GM18499 (cell line): ENCODE measurements at regions not wholly inside any gene's neighbourhood (a gene's known extent, or its start where the extent isn't known, plus 50 kb on each side); places are given as distances from the start of the nearest gene placed in this dataset.

ENCODE experiments used
- ATAC-seq: cut with Tn5 transposase; IDR thresholded peaks from one replicate; pipeline ENCODE4 v1.9.1; 2021; ENCODE audit warnings: moderate number of reproducible peaks; ENCODE audit not compliant: insufficient read depth, unreplicated experiment

DNA sequence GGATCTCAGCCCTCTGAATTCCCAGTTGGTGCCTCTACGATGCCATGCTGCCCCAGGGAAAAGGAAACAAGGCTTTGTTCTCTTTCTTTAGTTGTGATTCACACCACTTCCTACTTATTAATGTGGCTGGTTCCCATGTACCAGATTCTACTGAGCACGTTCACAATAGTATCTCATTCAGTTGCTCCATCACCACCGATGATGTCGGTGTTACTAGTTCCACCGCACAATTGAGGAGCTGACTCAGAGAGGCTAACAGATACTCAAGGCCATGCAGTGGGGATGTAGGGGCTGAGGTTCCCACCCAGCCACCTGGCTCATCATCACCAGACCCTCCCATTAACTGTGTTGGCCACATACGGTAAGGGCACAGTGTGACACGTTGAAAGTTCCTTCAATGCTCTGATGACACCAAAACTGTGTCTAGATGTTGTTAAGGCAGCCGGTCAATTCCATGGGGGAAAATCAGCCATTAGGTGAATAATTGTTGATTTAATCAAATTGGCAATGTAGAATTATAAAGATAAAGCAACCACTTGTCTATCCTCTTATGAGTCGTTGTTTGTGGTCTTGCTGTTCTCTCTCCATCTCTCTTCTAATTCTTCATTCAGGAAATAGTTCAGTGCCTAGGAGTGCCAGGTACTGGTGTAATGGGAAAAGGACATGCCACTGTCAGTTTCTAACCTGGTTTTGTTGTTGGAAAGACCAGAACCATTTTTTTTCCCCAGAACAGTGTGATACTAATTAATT, 244.2 kb upstream of the CRY1 start:
- no peak for ATAC-seq

DNA sequence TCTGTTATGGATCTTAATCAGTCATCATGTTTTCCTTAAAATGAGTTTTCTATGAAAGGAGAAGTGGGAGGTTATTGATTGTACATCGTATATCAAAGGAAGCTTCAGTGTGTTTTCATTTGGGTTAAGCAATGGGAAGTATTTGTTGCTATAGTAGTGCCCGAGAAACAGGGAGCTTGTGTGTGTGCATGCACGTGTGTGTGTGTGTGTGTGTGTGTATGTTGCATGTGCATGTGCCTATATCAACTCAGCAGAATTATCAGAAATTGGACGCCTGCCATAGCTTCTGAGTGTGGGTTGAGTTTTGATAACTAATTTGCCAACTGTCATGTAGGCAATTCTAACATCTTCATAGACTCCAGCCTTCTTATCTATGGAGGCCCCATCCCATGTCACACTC, 246.1 kb upstream of the CRY1 start:
- ATAC-seq: no peak

DNA sequence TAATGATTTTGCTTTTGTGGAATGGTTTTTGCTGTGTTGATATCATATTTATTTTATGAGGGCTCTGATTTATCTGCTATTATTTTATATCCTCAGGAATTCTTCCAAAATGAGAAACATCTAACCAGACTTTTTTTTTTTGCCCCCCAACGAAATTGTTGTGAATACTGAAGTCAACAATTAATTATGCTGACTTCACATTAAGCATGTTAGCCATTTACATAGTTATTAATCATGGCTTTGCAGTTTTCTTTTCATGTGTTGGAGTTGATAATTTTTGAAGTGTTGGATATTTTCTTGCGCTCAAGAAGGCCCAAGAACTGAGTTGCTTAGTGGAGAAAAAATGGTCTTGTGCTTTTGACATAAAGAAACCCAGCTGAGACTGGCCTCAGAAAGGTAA, 246.6 kb upstream of the CRY1 start:
- ATAC-seq: no peak

DNA sequence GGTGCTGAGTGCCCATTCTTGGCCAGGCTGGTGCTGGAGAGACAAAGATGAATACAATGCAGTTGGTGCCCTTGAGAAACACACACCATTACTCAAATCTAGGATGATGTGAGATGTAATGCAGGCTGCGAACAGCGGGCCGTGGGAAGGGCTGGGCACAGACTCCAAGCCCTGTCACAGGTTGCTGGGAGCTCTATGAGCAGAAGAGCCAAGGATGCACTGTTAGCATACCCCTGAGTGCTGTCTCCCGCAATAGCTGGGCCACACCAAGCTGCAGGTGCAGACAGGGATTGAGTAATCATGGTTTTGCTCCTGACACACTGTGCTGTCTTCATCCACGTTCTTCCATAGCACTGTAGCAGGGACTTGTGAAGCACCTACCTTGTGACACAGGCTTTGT, 247.5 kb upstream of the CRY1 start:
- no peak for ATAC-seq

DNA sequence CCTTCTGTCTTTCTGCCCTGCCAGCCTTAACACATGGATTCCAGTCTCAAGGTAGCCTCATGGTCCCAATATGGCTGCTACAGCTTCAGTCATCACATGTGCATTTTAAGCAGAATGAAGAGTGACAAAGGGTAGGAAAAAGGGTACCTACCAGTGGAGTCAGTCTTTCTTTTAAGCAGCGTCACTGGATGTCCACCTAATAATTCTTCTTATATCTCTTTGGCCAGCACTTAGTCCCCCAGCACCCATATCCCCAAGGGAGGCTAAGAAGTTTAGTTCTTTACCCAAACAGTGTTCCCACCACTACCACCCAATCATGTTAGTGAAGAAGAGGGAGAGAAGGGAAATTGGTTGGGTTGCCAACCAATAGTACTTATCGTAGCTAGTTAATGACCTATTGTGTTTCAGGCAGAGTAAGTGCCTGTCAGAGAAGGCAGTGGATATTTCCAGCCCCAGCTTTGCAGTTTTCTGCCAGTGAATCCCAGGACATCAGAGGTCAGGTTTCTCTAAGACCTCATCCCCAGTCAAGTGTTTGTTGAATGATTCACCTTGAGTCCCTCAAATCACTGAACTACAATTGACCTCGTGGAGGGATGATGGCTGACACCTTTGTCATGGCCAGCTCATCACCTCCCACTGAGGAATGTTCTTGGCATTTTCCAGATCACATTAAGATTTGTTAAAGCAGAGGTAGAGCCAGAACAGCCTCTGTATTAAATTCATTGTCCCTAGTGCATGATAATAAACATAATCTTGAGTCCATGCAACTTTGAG, 250.9 kb upstream of the CRY1 start:
- ATAC-seq: no peak

DNA sequence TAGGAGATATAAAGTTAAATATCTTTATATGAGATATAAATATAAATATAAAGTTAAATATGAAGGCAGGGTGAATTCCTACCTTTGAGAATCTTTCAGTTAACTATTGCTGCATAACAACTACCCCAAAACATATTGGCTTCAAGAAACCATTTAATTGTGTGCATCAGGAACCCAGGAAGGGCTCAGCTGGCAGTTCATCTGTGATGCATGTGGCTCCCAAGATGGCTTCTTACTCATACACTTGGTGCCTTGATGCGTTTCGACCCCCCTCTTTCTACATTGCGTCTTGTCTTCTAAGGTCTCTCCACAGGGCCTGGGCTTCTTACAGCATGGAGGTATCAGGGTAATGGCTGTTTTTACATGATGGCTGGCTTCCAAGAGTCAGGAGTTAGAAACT, 253.9 kb upstream of the CRY1 start:
- no peak for ATAC-seq

DNA sequence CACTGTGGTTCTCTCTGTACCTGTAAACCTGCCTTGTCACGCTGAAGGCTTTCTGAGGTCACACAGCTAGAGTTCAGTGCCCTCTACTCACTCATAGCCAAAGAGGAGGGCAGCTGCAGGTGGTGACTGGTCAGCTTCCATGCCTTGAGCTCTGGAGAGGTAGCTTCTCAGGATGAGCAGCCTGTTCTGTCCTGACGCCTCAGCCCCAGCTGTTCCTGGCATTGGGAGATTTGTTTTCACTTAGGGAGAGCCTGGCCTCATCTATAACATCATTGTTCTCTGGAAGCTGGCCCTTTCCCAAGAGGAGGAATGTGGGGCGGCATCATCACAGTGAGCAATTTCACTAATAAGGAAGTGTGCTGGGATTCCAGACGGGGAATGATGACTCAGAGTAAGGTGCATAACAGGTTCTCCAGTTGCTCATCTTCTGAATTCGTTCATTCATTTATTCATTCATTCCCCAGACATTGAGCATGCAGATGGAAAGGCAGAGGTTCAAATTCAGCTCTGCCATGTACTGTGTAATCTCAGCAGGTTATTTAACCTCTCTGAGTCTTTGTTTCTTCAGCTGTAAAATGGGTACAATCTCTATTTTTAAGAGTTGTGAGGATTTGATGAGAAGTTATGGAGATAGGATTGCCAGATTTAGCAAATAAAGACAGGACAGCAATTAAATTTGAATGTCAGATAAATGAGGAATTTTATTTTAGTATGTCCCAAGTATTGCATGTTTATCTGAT, 255.8 kb upstream of the CRY1 start:
- no peak for ATAC-seq

DNA sequence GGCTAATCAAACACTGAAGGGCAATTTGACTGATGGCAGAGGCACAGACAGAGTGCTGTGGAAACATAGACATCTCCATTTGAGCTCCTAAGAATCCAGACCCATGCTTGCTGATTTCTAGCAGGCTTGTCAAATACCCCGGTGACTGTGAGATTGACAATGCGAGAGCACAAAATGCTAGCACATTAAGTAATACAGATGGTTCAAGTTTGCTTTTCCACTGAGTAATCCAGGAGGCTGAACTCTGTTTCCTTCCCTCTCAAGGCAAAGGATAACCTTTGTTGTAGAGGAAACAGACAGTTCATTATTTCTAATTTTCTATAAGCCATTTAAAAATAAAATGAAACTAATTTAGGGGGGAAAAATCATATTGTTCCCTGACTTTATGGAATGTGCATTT, 256.5 kb upstream of the CRY1 start:
- ATAC-seq: no peak

DNA sequence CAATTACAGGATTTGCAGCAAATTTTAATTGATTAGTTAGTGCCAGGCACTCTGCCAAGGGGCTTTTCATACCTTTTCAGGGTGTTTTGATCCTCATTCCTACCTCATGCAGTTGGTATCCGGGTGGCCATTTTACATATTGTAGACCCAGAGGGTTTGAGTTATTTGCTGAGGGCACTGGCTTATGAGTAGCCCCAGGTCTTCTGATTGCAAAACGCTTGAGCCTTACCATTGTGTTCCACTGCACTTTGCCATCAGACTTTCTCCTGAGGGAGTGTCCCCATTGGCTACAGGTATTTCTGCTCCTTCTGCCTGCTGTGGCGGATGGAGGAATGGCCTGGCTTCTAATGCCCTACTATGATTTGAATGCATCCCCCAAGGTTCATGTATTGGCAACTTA, 257.8 kb upstream of the CRY1 start:
- no peak for ATAC-seq

DNA sequence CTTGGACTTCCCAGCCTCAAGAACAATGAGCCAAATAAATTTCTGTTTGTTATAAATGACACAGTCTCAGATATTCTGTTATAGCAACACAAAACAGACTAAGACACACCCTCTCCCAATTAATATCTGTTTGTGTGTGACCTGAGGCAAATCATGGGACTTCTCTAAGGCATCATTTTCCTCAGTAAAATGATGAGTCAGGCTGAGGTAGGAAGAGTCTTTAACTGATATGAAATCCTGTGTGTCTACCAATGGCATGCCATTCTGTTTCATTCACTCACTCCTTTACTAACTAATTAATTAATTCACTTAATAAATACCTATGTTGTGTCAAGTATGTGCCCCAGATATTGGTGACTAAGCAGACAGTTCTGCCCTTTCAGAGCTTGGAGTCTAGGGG, 258.4 kb upstream of the CRY1 start:
- ATAC-seq: no peak

DNA sequence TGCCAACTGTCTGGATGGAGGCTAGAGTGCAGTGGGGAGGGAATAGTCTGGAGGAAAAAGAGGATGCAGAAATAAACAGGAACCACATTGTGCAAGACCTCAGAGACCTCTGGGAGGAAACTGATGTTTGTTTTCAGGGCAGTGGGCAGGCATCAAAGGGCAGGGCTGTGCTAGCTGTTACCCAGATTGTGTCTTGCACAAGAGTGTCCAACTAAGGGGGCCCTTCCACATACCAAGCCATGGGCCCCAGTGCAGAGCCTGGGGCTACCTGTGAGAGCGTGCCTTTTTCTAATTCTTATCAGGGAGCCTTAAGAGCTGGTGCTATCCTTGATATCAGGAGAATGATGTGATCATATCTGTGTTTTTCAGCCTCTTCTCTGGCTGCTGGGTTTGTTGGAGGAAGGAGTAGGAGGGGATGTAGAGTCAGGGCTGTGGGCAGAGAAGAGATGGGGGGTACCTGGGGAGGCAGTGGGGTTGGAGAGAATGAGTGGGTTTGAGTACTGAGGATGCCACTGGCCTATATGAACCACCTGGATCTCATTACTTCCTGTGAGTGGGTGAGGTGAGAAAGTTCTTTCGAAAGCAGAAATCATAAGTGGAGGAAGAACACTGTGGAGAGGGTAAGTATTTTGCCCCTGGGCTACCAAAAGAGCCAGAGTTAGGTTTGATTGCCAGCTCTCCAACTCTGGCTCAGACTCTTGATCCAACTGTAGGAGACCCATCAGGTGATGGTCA, 259.2 kb upstream of the CRY1 start:
- ATAC-seq: no peak

DNA sequence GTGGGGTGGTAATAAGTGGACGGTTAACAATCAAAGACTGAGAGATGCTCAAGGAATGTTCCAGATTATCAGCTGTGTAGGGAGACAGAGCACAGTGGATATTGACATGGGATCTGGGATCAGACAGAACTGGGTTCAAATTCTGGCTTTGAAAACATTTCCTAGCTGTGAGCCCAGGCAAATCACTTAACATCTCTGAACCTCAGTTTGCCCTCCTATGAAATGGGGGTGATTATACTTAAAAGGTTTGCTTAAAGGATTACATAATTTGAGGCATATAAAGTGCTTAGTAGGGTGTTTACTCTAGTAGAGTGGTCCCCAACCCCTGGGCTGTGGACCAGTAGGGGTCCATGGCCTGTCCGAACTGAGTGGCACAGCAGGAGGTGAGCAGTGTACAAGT, 260.0 kb upstream of the CRY1 start:
- ATAC-seq: no peak

DNA sequence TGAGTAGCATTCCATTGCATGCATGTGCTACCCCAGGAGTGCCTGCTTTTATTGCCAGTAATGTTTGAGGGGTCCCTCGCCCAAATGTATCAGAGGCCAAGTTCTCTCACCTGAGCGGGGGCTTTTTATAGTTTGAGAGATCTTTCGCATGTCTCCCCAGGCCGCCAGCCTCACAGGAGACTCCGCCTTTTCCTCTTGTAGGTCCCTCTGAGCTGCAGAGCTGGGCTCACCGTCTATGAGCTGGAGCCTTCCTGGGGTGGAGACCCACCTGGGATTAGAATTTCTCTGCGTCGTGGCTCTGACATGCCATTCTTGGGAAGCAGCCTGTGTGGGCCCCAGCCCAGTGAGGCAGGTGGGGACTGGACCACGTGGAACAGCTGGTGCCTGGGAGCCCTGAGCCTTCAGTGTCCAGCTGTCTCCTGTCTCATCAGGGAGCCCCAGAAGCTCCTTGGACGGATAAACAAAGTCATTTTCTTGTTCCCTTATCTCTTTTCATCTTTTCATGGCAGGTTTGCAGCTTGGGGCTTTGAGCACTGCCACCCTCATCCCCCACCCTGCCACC, 261.7 kb upstream of the CRY1 start:
- no peak for ATAC-seq

DNA sequence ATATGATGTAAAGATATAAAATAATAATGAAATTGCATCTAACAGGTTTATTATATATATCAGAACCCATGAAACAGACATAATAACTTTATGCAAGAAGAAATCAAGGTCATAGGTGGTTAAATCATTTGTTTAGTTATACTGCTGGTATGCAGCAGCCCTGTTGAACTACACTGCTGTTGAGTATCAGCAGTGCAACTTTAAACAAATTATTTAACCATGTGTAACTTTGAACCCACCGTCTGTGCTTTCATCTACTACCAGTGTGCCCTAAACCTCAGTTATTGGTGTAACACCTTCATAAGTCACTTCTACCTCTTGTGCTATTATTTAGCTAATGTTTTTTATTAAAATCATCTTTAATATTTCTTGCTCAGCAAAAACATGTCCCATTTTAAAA, 262.3 kb upstream of the CRY1 start:
- ATAC-seq: no peak

DNA sequence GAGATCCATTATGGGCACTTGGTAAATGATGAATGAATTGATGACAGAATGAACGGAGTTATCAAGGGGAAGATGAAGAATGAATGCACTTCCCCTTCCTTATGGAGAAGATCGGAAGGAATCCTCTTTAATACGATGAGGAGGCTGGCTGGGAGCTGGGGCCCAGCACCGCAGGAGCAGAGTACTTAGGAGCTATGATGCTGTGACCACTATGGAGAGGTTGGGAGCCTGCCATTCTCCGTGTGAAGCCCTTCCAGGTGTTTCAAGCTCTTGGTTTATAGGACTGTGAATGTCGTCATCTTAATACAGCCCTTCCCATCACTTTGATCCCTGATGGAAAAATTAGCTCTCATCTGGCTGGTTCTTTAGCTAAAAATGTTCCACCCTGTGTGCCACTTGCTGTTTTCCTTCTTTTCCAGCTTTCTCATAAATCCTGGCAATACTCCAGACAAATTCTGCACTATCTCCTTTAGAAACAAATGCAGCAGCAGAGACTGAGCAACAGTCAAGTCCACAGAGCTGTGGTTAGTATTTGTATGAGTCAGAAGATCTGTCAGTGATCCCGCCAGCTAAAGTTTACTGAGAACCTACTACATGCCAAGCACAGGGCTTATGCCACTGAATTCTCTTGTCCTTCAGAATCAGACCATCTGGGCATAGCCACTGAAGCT, 263.1 kb upstream of the CRY1 start:
- no peak for ATAC-seq

DNA sequence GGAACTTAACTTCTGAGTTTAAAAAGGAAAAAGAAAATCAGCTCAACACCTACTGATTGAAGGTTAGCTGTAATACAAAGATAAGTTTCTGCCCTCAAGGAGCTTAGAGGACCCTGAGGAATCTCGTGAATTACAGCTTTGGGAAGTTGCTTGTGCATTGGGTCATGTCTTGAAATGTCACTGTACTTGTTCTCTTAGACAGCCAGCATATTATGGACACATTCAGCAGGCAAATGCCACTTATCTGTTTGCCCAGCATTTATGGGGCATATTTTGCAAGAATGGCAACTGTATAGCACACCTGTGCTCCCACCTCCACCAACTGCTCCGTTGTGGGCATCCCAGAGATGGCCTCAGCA, 263.6 kb upstream of the CRY1 start:
- ATAC-seq: no peak

DNA sequence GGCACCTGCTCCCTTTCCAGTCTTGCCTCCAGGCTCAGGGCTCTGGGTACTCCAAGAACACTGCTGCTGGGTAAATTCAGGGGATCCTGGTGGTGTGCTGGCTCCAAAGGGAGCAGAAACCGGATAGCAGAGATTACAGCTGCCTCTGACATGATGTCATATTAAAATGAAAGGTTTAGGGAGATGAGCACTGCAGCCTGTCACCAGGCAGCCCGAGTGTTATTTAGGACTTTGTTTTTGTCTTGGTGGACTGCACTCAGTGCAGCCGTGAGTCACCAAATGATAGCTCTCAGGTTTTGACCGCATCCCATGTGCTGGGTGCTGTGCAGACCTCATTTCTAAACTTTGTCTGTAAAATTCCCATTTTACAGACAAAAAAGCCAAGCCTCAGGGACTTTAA, 266.0 kb upstream of the CRY1 start:
- ATAC-seq: no peak

DNA sequence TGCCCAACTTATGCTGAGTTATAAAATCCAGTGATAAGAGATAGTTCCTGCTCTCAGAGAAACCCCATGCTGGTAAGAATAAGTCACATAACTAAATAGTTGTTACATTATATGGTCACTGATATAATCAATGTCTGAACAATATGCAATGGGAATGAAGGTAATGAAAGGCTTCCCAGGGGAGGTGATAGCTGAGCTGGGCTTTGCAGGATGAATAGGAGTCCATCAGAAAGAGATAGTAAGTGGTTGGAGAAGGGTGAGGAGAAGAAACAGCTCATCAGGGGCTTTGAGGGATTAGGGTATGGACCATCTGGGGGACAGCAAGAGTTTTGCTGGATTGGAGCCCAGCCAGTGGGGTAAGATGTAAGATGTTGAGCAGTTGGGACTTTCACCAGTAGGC, 266.7 kb upstream of the CRY1 start:
- no peak for ATAC-seq

DNA sequence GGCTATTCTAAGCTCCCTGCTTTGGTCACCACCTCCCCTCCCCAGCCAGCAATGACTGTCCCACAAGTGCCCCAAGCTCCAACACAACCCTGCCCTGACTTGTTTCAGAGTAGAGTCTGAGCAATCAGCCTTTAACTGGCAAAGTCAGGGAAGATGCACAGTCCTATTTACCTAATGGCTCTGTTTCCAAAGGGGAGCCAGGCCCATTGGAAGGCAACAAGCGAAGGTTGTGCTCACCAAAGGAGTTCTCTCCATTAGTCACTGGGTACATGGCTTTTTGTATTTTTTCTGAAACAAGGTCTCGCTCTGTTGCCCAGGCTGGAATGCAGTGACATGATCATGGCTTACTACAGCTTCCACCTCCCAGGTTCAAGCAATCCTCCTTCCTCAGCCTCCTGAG, 267.1 kb upstream of the CRY1 start:
- ATAC-seq: no peak

DNA sequence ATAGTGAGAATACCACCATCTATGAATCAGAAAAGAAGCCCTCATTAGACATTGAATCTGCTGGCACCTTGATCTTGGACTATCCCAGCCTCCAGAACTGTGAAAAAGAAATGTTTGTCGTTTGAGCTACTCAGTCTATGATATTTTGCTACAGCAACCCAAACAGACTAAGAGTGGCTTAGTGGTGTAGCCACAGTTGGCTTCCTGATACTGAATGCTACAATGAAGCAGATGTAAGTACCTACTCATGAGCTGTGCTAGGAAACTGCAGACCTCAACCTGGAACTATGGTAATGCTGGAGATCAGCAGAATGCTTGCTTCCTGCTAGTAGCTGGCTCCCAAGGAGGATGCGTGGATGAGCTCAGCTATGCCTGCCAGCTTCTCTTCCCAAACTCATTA, 268.6 kb upstream of the CRY1 start:
- ATAC-seq: no peak
